Neural cell (in vitro differentiated cells): ENCODE measurements at regions not wholly inside any gene's neighbourhood (a gene's known extent, or its start where the extent isn't known, plus 50 kb on each side); places are given as distances from the start of the nearest gene placed in this dataset.

Source experiments
- H2AFZ ChIP-seq: fragments of 200-600, 300-800 bp; sonication (generic), shearing (Covaris generic); 2 replicates; pipeline ENCODE4 v1.6.0; 2014; ENCODE audit warnings: low read depth, mild to moderate bottlenecking, antibody characterized with exemption, low read length, moderate library complexity
- H3F3A ChIP-seq: fragments of 200-600 bp; shearing (Covaris generic); 2 replicates; pipeline ENCODE4 v1.6.1; 2016; ENCODE audit warnings: mild to moderate bottlenecking, moderate library complexity, mixed read lengths, antibody characterized with exemption, low read length; ENCODE audit not compliant: insufficient read depth, poor library complexity, severe bottlenecking
- H3K27ac ChIP-seq: fragments of 200-600, 300-800 bp; sonication (generic), shearing (Covaris generic); 2 replicates; pipeline ENCODE4 v1.5.1; 2014; ENCODE audit warnings: mild to moderate bottlenecking, low read length, moderate library complexity
- H3K27me3 ChIP-seq: fragments of 300-800, 200-600 bp; sonication (generic), shearing (Covaris generic); 2 replicates; pipeline ENCODE4 v1.6.0; 2014; ENCODE audit warnings: mild to moderate bottlenecking, low read depth, low read length, moderate library complexity; ENCODE audit not compliant: insufficient read depth
- H3K36me3 ChIP-seq: fragments of 300-800, 200-600 bp; sonication (generic), shearing (Covaris generic); 2 replicates; pipeline ENCODE4 v1.5.1; 2014; ENCODE audit warnings: mild to moderate bottlenecking, antibody characterized with exemption, low read length, moderate library complexity; ENCODE audit not compliant: insufficient read depth
- H3K4me2 ChIP-seq: fragments of 300-800, 200-600 bp; sonication (generic), shearing (Covaris generic); 2 replicates; pipeline ENCODE4 v1.6.0; 2014; ENCODE audit warnings: mild to moderate bottlenecking, low read length
- H3K4me3 ChIP-seq: fragments of 300-800, 200-600 bp; sonication (generic), shearing (Covaris generic); 2 replicates; pipeline ENCODE4 v1.5.1; 2014; ENCODE audit warnings: mild to moderate bottlenecking, low read length, moderate library complexity
- H3K79me2 ChIP-seq: fragments of 200-600 bp; shearing (Covaris generic); replicated peaks from 2 replicates; pipeline ENCODE4 v1.6.0; 2014; ENCODE audit warnings: mild to moderate bottlenecking, low read length, moderate library complexity; ENCODE audit not compliant: insufficient read depth
- H3K9ac ChIP-seq: fragments of 300-800, 200-600 bp; sonication (generic), shearing (Covaris generic); 2 replicates; pipeline ENCODE4 v1.6.1; 2016; ENCODE audit warnings: mild to moderate bottlenecking, low read length, mixed read lengths
- H3K9me2 ChIP-seq: fragments of 200-600 bp; shearing (Covaris generic); 2 replicates; pipeline ENCODE4 v1.6.1; 2016; ENCODE audit warnings: mild to moderate bottlenecking, low read length, mixed read lengths; ENCODE audit not compliant: insufficient read depth
- H3K9me3 ChIP-seq: fragments of 200-600, 300-800 bp; sonication (generic), shearing (Covaris generic); 2 replicates; pipeline ENCODE4 v1.6.1; 2016; ENCODE audit warnings: mild to moderate bottlenecking, mixed run types, low read length, moderate library complexity, mixed read lengths
- H4K20me1 ChIP-seq: fragments of 200-600 bp; shearing (Covaris generic); 2 replicates; pipeline ENCODE4 v1.6.1; 2016; ENCODE audit warnings: mild to moderate bottlenecking, mixed run types; ENCODE audit not compliant: insufficient read depth
- EP300 ChIP-seq: fragments of 450-650 bp; conservative IDR thresholded peaks from 2 replicates; pipeline ENCODE4 v1.6.1; 2014; ENCODE audit warnings: antibody characterized with exemption, mild to moderate bottlenecking, moderate library complexity; ENCODE audit not compliant: poor library complexity, severe bottlenecking
- EZH2 ChIP-seq: fragments of 200-600, 300-800 bp; shearing (Covaris generic), sonication (generic); IDR thresholded peaks from 2 replicates; pipeline ENCODE4 v1.6.1; 2014; ENCODE audit warnings: antibody characterized with exemption, low read length, borderline replicate concordance, mild to moderate bottlenecking; ENCODE audit not compliant: insufficient read depth, poor library complexity, severe bottlenecking
- MXI1 ChIP-seq: fragments of 450-650 bp; conservative IDR thresholded peaks from 2 replicates; pipeline ENCODE4 v1.6.1; 2014; ENCODE audit warnings: antibody characterized with exemption, mild to moderate bottlenecking; ENCODE audit not compliant: poor library complexity, severe bottlenecking
- POLR2AphosphoS5 ChIP-seq: IDR thresholded peaks from 2 replicates; pipeline ENCODE4 v1.6.1; 2012
- RAD21 ChIP-seq: fragments of 450-650 bp; conservative IDR thresholded peaks from 2 replicates; pipeline ENCODE4 v1.6.1; 2014; ENCODE audit warnings: antibody characterized with exemption, mild to moderate bottlenecking, moderate library complexity
- REST ChIP-seq: IDR thresholded peaks from 2 replicates; pipeline ENCODE4 v1.6.1; 2012; ENCODE audit warnings: borderline replicate concordance
- SMC3 ChIP-seq: fragments of 450-650 bp; conservative IDR thresholded peaks from 2 replicates; pipeline ENCODE4 v1.6.1; 2014; ENCODE audit warnings: antibody characterized with exemption, mild to moderate bottlenecking, moderate library complexity; ENCODE audit not compliant: poor library complexity
- TAF1 ChIP-seq: IDR thresholded peaks from 2 replicates; pipeline ENCODE4 v1.6.1; 2012; ENCODE audit warnings: low read depth
- TF ChIP-seq, protein P1 (sequence below): fragments of 450-650 bp; IDR thresholded peaks from 2 replicates; pipeline ENCODE4 v1.5.1; 2014; ENCODE audit warnings: antibody characterized with exemption, mild to moderate bottlenecking, moderate library complexity; ENCODE audit not compliant: poor library complexity, severe bottlenecking

GRCh38 chr2:12068796-12069538 is 322.5 kb downstream of the LPIN1 start:
- Histone ChIP-seq H3K9me3 (no peaks in the 10 kb centered on the region), H4K20me1 (no peaks in the 10 kb centered on the region), H2AFZ (no peak overlapping the region), H3K9me2 (no peaks in the 10 kb centered on the region), H3F3A (no peaks in the 10 kb centered on the region), H3K9ac (no peak overlapping the region), H3K27ac (no peak overlapping the region), H3K27me3 (no peaks in the 10 kb centered on the region), H3K79me2 (no peaks in the 10 kb centered on the region), H3K4me3 (no peak overlapping the region), H3K36me3 (no peaks in the 10 kb centered on the region), H3K4me2 (no peak overlapping the region)
- TF ChIP-seq EZH2, result no peak
- TF ChIP-seq MXI1, result no peak

- Histone ChIP-seq H3K9ac (no peak overlapping the region), H3K4me2 (no peak overlapping the region), H3K79me2 (no peaks in the 10 kb centered on the region), H3K27ac (no peak overlapping the region), H3K9me3 (no peaks in the 10 kb centered on the region), H3K9me2 (no peaks in the 10 kb centered on the region), H2AFZ (no peak overlapping the region), H4K20me1 (no peaks in the 10 kb centered on the region), H3K4me3 (no peak overlapping the region), H3K36me3 (no peaks in the 10 kb centered on the region), H3F3A (no peaks in the 10 kb centered on the region), H3K27me3 (no peaks in the 10 kb centered on the region)
- no peak for TF ChIP-seq POLR2AphosphoS5
- TF ChIP-seq, protein P1, sequence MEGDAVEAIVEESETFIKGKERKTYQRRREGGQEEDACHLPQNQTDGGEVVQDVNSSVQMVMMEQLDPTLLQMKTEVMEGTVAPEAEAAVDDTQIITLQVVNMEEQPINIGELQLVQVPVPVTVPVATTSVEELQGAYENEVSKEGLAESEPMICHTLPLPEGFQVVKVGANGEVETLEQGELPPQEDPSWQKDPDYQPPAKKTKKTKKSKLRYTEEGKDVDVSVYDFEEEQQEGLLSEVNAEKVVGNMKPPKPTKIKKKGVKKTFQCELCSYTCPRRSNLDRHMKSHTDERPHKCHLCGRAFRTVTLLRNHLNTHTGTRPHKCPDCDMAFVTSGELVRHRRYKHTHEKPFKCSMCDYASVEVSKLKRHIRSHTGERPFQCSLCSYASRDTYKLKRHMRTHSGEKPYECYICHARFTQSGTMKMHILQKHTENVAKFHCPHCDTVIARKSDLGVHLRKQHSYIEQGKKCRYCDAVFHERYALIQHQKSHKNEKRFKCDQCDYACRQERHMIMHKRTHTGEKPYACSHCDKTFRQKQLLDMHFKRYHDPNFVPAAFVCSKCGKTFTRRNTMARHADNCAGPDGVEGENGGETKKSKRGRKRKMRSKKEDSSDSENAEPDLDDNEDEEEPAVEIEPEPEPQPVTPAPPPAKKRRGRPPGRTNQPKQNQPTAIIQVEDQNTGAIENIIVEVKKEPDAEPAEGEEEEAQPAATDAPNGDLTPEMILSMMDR, result no peak
- TF ChIP-seq MXI1, result no peak
- TF ChIP-seq RAD21, result no peak
- TF ChIP-seq EZH2, result no peak
- TF ChIP-seq REST, result no peak
- no peak for TF ChIP-seq EP300
- TF ChIP-seq SMC3, result no peak
- no peak for TF ChIP-seq TAF1
Measured at GRCh38 chr2:12070153-12070552, 323.7 kb downstream of the LPIN1 start.
